ENCODE measurements at regions not wholly inside any gene's neighbourhood (a gene's known extent, or its start where the extent isn't known, plus 50 kb on each side); places are given as distances from the start of the nearest gene placed in this dataset.
A peak's percentile ranks its signal among the peaks of the same experiment; 100 is the strongest.
"Not testable (repeated sequence)": the region's sequence is repeated elsewhere in the genome, so short reads cannot be mapped to it uniquely, and the experiment has no call there.

GRCh38 chr10:61040399-61041016, 96.5 kb upstream of the RHOBTB1 start:
- DNase-seq, result no peak

- DNase-seq, result no peak
Measured at GRCh38 chr10:61039868-61040267, 95.9 kb upstream of the RHOBTB1 start.

- not testable (repeated sequence) for DNase-seq
Measured at GRCh38 chr10:61037261-61037830, 93.4 kb upstream of the RHOBTB1 start.

GRCh38 chr10:61036148-61036547, 92.2 kb upstream of the RHOBTB1 start:
- not testable (repeated sequence) for DNase-seq

GRCh38 chr10:61031341-61031740, 87.4 kb upstream of the RHOBTB1 start:
- no peak for DNase-seq

- DNase-seq, result no peak
Measured at GRCh38 chr10:61029411-61029810, 85.4 kb upstream of the RHOBTB1 start.

- no peak for DNase-seq
Measured at GRCh38 chr10:61028861-61029361, 84.9 kb upstream of the RHOBTB1 start.

- DNase-seq, result no peak
Measured at GRCh38 chr10:61024856-61025201, 80.8 kb upstream of the RHOBTB1 start.

GRCh38 chr10:61024151-61024855, 80.3 kb upstream of the RHOBTB1 start:
- no peak for DNase-seq

- DNase-seq, result no peak
Measured at GRCh38 chr10:61023053-61023452, 79.1 kb upstream of the RHOBTB1 start.

GRCh38 chr10:61021926-61022325, 77.9 kb upstream of the RHOBTB1 start:
- no peak for DNase-seq

- DNase-seq, result no peak
Measured at GRCh38 chr10:61020420-61021158, 76.6 kb upstream of the RHOBTB1 start.

GRCh38 chr10:61018146-61018545, 74.2 kb upstream of the RHOBTB1 start:
- DNase-seq, result no peak

GRCh38 chr10:61016630-61017029, 72.6 kb upstream of the RHOBTB1 start:
- DNase-seq, result no peak

- DNase-seq, result no peak
Measured at GRCh38 chr10:61016007-61016406, 72.0 kb upstream of the RHOBTB1 start.

- no peak for DNase-seq
Measured at GRCh38 chr10:61010863-61011262, 66.9 kb upstream of the RHOBTB1 start.

- not testable (repeated sequence) for DNase-seq
Measured at GRCh38 chr10:61003069-61003468, 59.1 kb upstream of the RHOBTB1 start.

GRCh38 chr10:61001731-61002122, 57.7 kb upstream of the RHOBTB1 start:
- DNase-seq, result no peak

GRCh38 chr10:61000769-61001730, 57.1 kb upstream of the RHOBTB1 start:
- DNase-seq, result peak; percentile 49

GRCh38 chr10:60998932-60999331, 54.9 kb upstream of the RHOBTB1 start:
- no peak for DNase-seq

GRCh38 chr10:60994128-60994527, 50.1 kb upstream of the RHOBTB1 start:
- DNase-seq, result no peak

Measured in NCI-H2227 treated with DMSO at 0.1 percent for 48 hours (cell line).